NCI-H69 (cell line): ENCODE measurements at regions not wholly inside any gene's neighbourhood (a gene's known extent, or its start where the extent isn't known, plus 50 kb on each side); places are given as distances from the start of the nearest gene placed in this dataset.

Source experiments
- DNase-seq: peaks from one replicate; lab custom pipeline; 2025; lab: John Stamatoyannopoulos, UW

DNA sequence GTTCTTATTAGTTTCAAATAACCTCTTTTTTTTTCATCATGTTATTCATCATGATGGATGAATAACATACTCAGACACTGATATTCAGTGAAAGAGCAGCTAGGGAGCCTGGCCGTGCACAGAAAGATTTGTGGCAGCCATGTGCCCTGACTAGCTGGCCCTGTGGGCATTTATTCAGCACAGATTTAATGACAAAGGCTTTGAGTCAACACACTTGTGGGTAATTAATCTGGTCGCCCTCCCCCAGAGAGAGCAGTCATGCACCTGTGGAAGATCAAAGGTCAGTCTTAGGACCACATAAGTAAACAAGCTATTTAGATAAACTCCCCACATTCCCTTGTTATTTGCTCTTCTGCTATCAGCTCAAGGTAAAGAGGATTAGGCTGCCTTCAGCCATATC lies 153.2 kb upstream of the HMCN1 start:
- no peak for DNase-seq

GRCh38 chr1:185578293-185578692 lies 155.9 kb upstream of the HMCN1 start:
- DNase-seq, result no peak

- no peak for DNase-seq
Measured at GRCh38 chr1:185574139-185574875, 159.9 kb upstream of the HMCN1 start.

- DNase-seq, result no peak
Measured at GRCh38 chr1:185573677-185574076, 160.5 kb upstream of the HMCN1 start.

DNA sequence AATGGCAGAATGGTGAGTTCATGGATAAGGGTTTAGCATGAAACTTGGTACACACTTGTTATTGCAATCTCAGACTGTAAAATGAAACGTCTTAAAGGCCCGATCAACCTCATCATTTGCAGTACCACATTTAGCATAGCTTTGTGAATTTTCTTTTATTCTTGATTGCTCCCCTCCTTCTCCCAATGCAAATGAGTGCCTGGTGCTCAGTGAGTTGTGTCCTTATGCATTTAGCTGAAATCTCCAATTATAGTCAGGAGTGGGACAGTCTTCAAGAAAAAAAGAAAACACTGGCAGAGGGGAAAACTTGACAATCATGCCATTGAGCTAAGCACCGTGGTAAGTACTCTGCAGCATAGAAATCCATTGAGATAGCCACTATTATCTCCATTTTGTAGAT lies 161.0 kb upstream of the HMCN1 start:
- DNase-seq, result no peak

DNA sequence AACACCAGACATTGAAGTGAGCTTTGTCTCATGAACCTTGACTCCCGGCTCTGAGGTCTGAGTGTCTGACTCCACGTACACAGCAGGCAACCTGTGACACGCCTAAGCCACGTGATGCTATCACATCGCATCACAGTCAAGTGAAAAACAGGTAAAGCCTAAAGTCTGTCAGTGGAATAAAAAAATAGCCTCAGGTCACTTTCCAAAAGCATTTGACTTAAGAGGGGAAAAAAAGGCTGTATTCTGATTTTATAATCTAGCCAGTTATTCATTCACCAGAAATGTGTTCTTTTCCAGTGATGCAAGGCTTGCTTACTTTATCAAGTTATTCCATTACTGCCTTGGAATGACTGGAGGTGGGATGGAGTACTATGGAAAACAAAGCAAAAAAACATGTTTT lies 163.2 kb upstream of the HMCN1 start:
- no peak for DNase-seq

GRCh38 chr1:185568155-185569123 lies 165.8 kb upstream of the HMCN1 start:
- DNase-seq, result no peak

GRCh38 chr1:185567440-185567839 lies 166.8 kb upstream of the HMCN1 start:
- DNase-seq, result no peak

- DNase-seq, result no peak
Measured at GRCh38 chr1:185566995-185567394, 167.2 kb upstream of the HMCN1 start.

- DNase-seq, result peak; percentile 10
Measured at GRCh38 chr1:185565302-185565701, 168.9 kb upstream of the HMCN1 start.

GRCh38 chr1:185564816-185565215 lies 169.4 kb upstream of the HMCN1 start:
- no peak for DNase-seq

- DNase-seq, result no peak
Measured at GRCh38 chr1:185562461-185563359, 171.5 kb upstream of the HMCN1 start.

DNA sequence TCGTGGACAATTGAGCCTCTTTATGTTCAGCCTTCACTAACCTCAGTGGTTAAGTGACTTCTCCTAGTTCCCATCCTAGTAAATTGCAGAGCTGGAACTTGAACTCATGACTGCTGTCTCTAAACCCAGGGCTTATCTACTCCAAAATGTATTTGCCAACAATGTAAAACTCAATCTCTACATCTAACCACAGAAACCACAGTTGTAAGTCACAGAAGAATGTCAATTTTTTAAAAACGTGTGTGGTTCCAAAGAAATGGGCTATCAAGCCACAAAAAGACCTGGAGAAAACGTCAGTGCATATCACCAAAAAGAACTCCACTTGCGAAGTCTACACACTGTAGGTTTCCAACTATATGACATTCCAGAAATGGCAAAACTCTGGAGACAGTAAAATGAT lies 172.6 kb upstream of the HMCN1 start:
- DNase-seq, result no peak

GRCh38 chr1:185560760-185561159 lies 173.4 kb upstream of the HMCN1 start:
- DNase-seq, result no peak

DNA sequence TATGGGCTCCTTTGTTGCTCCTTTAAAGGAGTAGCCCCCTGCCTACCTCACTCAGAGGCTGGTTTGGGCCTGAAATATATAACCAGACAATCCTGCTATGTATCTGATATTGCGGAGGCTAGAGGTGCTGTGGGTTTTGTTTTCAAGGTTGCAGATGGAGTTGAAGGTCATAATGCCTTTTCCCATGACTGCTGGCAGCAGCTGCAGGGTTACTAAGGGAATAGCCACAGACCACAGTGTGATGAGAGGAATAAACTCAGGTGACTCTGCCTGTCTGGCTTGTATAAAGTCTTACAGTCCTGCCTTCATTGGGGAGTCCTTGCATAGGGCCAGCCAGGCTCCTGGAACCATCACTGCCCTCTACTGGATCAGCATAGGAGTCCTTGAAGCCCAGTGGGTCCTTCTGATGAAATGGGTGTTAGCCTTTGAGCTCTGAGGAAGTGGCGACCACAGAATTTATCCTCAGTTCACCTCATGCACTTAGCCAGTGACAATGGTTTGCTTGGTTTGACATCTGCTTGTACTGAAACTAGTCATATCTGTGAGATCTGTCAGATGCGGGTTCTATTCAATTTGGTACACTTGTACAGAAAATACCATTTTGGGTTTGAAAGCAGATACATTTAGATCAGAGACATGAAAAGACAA lies 174.4 kb upstream of the HMCN1 start:
- DNase-seq, result peak; percentile 33

DNA sequence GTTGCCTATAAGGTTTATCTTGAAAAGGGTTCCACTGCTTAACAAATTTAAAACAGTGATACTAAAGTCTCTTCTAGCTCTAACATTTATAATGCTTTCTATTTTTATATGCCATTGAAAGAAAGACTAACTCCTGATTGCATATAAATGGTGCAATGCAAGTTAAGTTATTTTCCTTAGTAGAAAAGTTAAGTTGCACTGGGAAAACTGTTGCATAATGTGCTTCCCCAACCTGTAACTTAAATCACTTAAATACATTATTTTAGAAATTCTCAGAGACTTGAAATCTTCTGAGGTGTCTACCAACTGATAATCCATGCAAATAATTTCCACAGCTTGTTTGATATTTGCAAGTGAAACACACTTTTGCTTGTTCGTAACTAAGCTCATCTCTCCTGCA lies 175.0 kb upstream of the HMCN1 start:
- DNase-seq, result no peak

DNA sequence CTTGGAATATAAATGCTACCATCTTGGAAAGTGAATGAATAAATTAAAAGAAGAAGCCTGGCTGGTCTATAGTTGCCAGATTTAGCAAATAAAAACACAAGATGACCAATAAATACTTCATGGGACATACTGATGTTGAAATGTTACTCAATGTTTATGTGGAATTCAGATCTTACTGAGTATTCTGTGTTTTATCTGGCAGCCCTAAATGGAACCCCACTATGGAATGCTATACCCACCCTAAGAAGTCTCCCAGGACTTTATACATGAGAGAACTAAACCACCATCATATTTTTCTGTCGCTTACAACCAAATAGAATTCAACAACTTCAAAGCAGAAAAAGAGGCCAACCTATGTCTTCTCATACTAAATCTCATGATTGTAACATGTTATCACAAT lies 177.6 kb upstream of the HMCN1 start:
- no peak for DNase-seq

DNA sequence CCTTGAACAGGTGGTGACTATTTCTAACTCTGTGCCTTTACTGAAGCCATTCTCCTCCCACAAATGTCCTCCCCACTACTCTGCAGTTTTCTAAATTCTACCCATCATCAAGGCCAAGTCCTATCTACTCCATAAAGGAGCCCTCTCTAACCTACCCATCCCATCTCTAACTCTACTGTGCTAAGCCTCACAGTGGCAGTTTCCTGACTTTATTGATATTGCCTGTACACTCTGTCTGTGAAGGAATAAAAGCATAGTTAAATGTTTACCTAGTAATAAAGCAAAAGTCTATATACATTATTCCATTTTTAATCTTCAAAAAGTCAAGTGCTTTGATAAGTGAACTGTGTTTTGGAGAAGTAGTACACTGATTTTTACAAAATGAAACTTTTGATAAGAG lies 178.4 kb upstream of the HMCN1 start:
- no peak for DNase-seq

- no peak for DNase-seq
Measured at GRCh38 chr1:185551008-185551407, 183.2 kb upstream of the HMCN1 start.

DNA sequence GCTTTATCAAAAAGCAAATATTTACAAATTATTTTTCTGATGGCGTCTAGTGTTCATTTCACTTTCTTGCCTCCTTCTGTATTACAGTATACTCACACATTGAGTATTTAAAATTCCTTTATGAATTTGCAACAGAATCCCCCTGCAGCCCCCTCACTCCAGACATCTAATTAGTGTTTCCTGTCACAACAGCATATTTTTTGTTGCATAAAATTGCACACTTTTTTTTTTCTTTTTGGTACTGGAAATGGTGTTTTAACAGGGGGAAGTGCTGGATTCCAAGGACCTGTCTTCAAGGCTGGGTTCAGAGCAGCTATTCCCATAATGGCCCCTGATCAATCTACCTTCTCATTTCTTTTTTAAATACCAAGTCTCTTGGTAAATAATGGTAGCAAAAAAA lies 184.3 kb upstream of the HMCN1 start:
- no peak for DNase-seq

DNA sequence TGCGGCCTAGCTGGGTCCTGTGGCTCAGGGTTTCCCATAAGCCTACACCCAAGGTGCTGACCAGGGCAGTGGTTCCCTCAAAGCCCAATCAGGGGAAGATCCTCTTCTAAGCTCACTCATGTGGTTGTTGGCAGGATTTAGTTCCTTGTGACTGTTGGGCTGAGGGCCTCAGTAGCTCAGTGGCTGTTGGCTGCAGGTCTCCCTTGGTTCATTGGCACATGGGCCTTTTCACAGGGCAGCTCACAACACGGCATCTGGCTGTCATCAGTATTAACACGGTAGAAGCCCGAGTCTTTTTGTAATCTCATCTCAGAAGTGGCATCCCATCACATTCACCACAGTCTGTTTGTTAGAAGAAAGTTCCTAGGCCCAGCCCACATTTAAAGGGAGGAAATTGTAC lies 188.2 kb upstream of the HMCN1 start:
- no peak for DNase-seq

DNA sequence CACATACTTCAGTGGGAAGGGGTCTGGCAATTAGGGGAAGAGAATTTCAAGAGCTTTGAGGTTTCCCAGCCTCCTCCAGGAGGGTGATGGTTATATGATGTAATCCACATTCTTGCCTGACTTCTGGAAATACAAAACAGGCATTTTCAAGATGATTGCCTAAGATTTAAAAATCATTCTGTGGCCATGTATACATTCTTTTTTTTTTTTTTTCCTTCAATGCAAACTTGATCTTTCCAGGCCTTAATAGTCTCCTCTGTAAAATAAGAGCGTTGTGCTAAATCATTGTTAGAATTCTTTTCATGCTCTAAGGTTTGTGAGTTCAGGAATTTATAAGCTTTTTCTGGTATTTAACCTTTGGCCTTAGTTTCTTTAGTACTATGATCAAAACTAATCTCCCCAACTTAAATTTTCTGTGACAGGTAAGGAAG lies 192.3 kb upstream of the HMCN1 start:
- DNase-seq, result no peak
